A549 (cell line): ENCODE measurements at regions not wholly inside any gene's neighbourhood (a gene's known extent, or its start where the extent isn't known, plus 50 kb on each side); places are given as distances from the start of the nearest gene placed in this dataset.

Experiments used
- ATAC-seq, 2 experiments: fragments of 200-7000 bp in 1 of 2; fragments of >200 bp in 1 of 2; cut with Nextera tagmentation in 1 of 2; cut with Tn5 transposase in 1 of 2; 3 replicates each; pipeline versions ENCODE4 v1.8.0 to v1.9.1; 2018 to 2020; ENCODE audit warnings: mild to moderate bottlenecking in 1 of 2, moderate library complexity in 1 of 2
- CTCF ChIA-PET: fragments of 300-600 bp; sonication (Branson Sonifier 250); formaldehyde crosslinking; extraction: SDS; loops from one replicate; lab custom pipeline; 2021; ENCODE audit warnings: antibody characterized with exemption, inconsistent platforms; lab: Yijun Ruan, JAX
- POLR2A ChIA-PET: fragments of 350-600 bp; formaldehyde crosslinking; extraction: SDS; loops from one replicate; lab custom pipeline; 2021; ENCODE audit warnings: antibody characterized with exemption, inconsistent platforms; lab: Yijun Ruan, JAX
- DNase-seq, 2 experiments: peaks; one replicate each; pipeline versions ENCODE4 v3.0.0 to v3.0.0-alpha.2; 2011 to 2016; ENCODE audit warnings: low read depth in 1 of 2, low spot score in 1 of 2
- FAIRE-seq: peaks from 2 replicates; lab custom pipeline; 2011; peaks lifted over from hg19 to GRCh38; lab: Jason Lieb, UNC
- H3K27ac ChIP-seq, 2 experiments: fragments of >200 bp; sonication (Bioruptor Twin); formaldehyde crosslinking; 3 replicates each; pipeline ENCODE4 v1.5.1; 2016 to 2017
- H3K4me1 ChIP-seq: fragments of >200 bp; sonication (Bioruptor Twin); formaldehyde crosslinking; 3 replicates; pipeline ENCODE4 v1.6.1; 2016
- H3K4me2 ChIP-seq: fragments of >200 bp; sonication (Bioruptor Twin); formaldehyde crosslinking; 3 replicates; pipeline ENCODE4 v1.6.1; 2016
- H3K4me3 ChIP-seq: fragments of >200 bp; sonication (Bioruptor Twin); formaldehyde crosslinking; 3 replicates; pipeline ENCODE4 v1.5.1; 2016
- H3K9me3 ChIP-seq: fragments of >200 bp; sonication (Bioruptor Twin); formaldehyde crosslinking; 3 replicates; pipeline ENCODE4 v1.6.1; 2016
- BHLHE40 ChIP-seq: IDR thresholded peaks from 2 replicates; pipeline ENCODE4 v1.6.1; 2012; ENCODE audit warnings: low read depth, low read length, inconsistent platforms
- CBX8 ChIP-seq: fragments of 200-600 bp; sonication (generic); IDR thresholded peaks from 2 replicates; pipeline ENCODE4 v1.6.1; 2016
- CEBPB ChIP-seq, 2 experiments: fragments of >200 bp in 1 of 2; sonication (Bioruptor Twin) in 1 of 2; formaldehyde crosslinking in 1 of 2; IDR thresholded peaks; 2 replicates each; pipeline ENCODE4 v1.6.1; 2012 to 2016
- CHD2 ChIP-seq: fragments of 150-350 bp; IDR thresholded peaks from 2 replicates; pipeline ENCODE4 v1.6.1; 2014; ENCODE audit warnings: low read length; ENCODE audit not compliant: partially characterized antibody
- CTCF ChIP-seq: fragments of >200 bp; sonication (Bioruptor Twin); formaldehyde crosslinking; IDR thresholded peaks from 3 replicates; pipeline ENCODE4 v1.5.1; 2016
- E2F6 ChIP-seq: IDR thresholded peaks from 2 replicates; pipeline ENCODE4 v1.6.1; 2012; ENCODE audit warnings: low read depth, borderline replicate concordance
- ELK1 ChIP-seq: fragments of 150-350 bp; IDR thresholded peaks from 2 replicates; pipeline ENCODE4 v1.6.1; 2014; ENCODE audit warnings: low read depth, mild to moderate bottlenecking, low read length
- EP300 ChIP-seq, 2 experiments: fragments of >200 bp; sonication (Bioruptor Twin); formaldehyde crosslinking; IDR thresholded peaks; 2 replicates in 1 of 2; 3 replicates in 1 of 2; pipeline ENCODE4 v1.6.1; 2016 to 2017
- ESRRA ChIP-seq: fragments of 150-350 bp; IDR thresholded peaks from 2 replicates; pipeline ENCODE4 v1.6.1; 2014; ENCODE audit warnings: mild to moderate bottlenecking, low read length, borderline replicate concordance
- FOSB ChIP-seq: fragments of 250-450 bp; sonication (Bioruptor Pico); IDR thresholded peaks from 2 replicates; pipeline ENCODE4 v1.5.0; 2020; ENCODE audit warnings: mild to moderate bottlenecking, moderate library complexity
- GATA3 ChIP-seq: IDR thresholded peaks from 2 replicates; pipeline ENCODE4 v1.6.1; 2012; ENCODE audit warnings: borderline replicate concordance
- HDAC2 ChIP-seq: fragments of 200-600 bp; sonication (generic); IDR thresholded peaks from 2 replicates; pipeline ENCODE4 v1.6.1; 2016
- HES2 ChIP-seq: fragments of >200 bp; sonication (Bioruptor Twin); formaldehyde crosslinking; IDR thresholded peaks from 2 replicates; pipeline ENCODE4 v1.6.1; 2016
- HOXB13 ChIP-seq: fragments of 250-450 bp; sonication (Bioruptor Pico); IDR thresholded peaks from 2 replicates; pipeline ENCODE4 v1.5.0; 2020; ENCODE audit warnings: low read depth, mild to moderate bottlenecking, moderate library complexity
- HOXB5 ChIP-seq: fragments of 250-450 bp; sonication (Bioruptor Pico); IDR thresholded peaks from 2 replicates; pipeline ENCODE4 v1.5.0; 2020; ENCODE audit warnings: mild to moderate bottlenecking, moderate library complexity
- JUN ChIP-seq, 2 experiments: fragments of >200 bp; sonication (Bioruptor Twin); formaldehyde crosslinking; IDR thresholded peaks; 2 replicates in 1 of 2; 3 replicates in 1 of 2; pipeline ENCODE4 v1.6.1; 2016 to 2017
- KDM1A ChIP-seq: fragments of 200-600 bp; sonication (generic); IDR thresholded peaks from 2 replicates; pipeline ENCODE4 v1.6.1; 2016; ENCODE audit warnings: low read depth, mild to moderate bottlenecking
- KDM5A ChIP-seq: fragments of 200-600 bp; sonication (generic); IDR thresholded peaks from 2 replicates; pipeline ENCODE4 v1.6.1; 2016; ENCODE audit warnings: antibody characterized with exemption, mild to moderate bottlenecking
- MAX ChIP-seq: IDR thresholded peaks from 2 replicates; pipeline ENCODE4 v1.6.1; 2012
- MAZ ChIP-seq: fragments of 150-350 bp; IDR thresholded peaks from 2 replicates; pipeline ENCODE4 v1.6.1; 2014; ENCODE audit warnings: antibody characterized with exemption, low read depth, low read length, borderline replicate concordance
- NFE2L2 ChIP-seq: fragments of 150-350 bp; conservative IDR thresholded peaks from 2 replicates; pipeline ENCODE4 v1.6.1; 2014; ENCODE audit warnings: low read length
- PHF8 ChIP-seq: fragments of 200-600 bp; sonication (generic); IDR thresholded peaks from 2 replicates; pipeline ENCODE4 v1.6.1; 2016; ENCODE audit warnings: low read depth, mild to moderate bottlenecking, antibody characterized with exemption, moderate library complexity, borderline replicate concordance
- RAD21 ChIP-seq, 2 experiments: fragments of >200 bp in 1 of 2; sonication (Bioruptor Twin) in 1 of 2; formaldehyde crosslinking in 1 of 2; IDR thresholded peaks in 1 of 2; conservative IDR thresholded peaks in 1 of 2; 2 replicates in 1 of 2; 3 replicates in 1 of 2; pipeline ENCODE4 v1.6.1; 2012 to 2018; ENCODE audit warnings: inconsistent platforms in 1 of 2
- RARB ChIP-seq: fragments of 250-450 bp; sonication (Bioruptor Pico); IDR thresholded peaks from 2 replicates; pipeline ENCODE4 v1.8.0; 2021; ENCODE audit warnings: mild to moderate bottlenecking, moderate library complexity
- REST ChIP-seq: fragments of 200-600 bp; sonication (generic); IDR thresholded peaks from 2 replicates; pipeline ENCODE4 v1.6.1; 2016; ENCODE audit warnings: antibody characterized with exemption, mild to moderate bottlenecking, moderate library complexity
- ZNF302 ChIP-seq: fragments of 250-450 bp; sonication (Bioruptor Pico); IDR thresholded peaks from 2 replicates; pipeline ENCODE4 v1.9.0; 2021; ENCODE audit warnings: inconsistent platforms, mild to moderate bottlenecking, moderate library complexity
- ZSCAN20 ChIP-seq: fragments of 250-450 bp; sonication (Bioruptor Pico); IDR thresholded peaks from 2 replicates; pipeline ENCODE4 v1.8.0; 2022; ENCODE audit warnings: mild to moderate bottlenecking, moderate library complexity
- WGBS: methylation state at CpG from one replicate; pipeline ENCODE4 v1.1.6; 2017; ENCODE audit errors: missing lambda C conversion rate; 5-methylcytosine and 5-hydroxymethylcytosine counted together

- CTCF ChIA-PET: interaction anchor here (1.0 to 3.7 kb wide), 4 partner anchors 11 to 188 kb away, joined by 3 to 26 read pairs (median 3); no protein-coding TSS in a partner anchor
- TF ChIP-seq MAX: no peak
- TF ChIP-seq CHD2: no peak
- TF ChIP-seq GATA3: no peak
- TF ChIP-seq ZNF302: no peak
- no peak for TF ChIP-seq MAZ
- no peak for TF ChIP-seq HDAC2
- no peak for TF ChIP-seq CEBPB (IDR thresholded peaks at IDR 0.05)
- TF ChIP-seq KDM1A: no peak
- no peak for TF ChIP-seq NFE2L2
- TF ChIP-seq CBX8: no peak
- no peak for TF ChIP-seq FOSB (CRISPR knock-in tag)
- no peak for TF ChIP-seq JUN (IDR thresholded peaks at IDR 0.05)
- peak; percentile 28; the same call in 1 of the 3 replicates for TF ChIP-seq CTCF
- peak; percentile 20 to 49; a peak in 3 of 5 replicates for TF ChIP-seq RAD21 (conservative IDR thresholded peaks at IDR 0.05 in 1 of 2, IDR thresholded peaks at IDR 0.05 in 1 of 2)
- TF ChIP-seq BHLHE40: no peak
- TF ChIP-seq, all 56 proteins: peak for 2
- peaks cover 7% of the 10 kb centered on the region; the same call in 1 of the 3 replicates for H3K4me1 ChIP-seq
- H3K4me3 ChIP-seq: no peak overlapping the region
- ATAC-seq (no peak), FAIRE-seq (no peak), DNase-seq (no peak)
- no peak overlapping the region for H3K4me2 ChIP-seq
- POLR2A ChIA-PET: no interaction called here
- WGBS: 49% methylated on average over 8 of the region's 9 CpGs
- no peak overlapping the region for H3K27ac ChIP-seq
- peaks cover 7% of the 10 kb centered on the region; the same call in 2 of the 3 replicates for H3K9me3 ChIP-seq
These were observed 189.3 kb downstream of the DACT1 start for GRCh38 chr14:58826845-58827686.

GRCh38 chr14:58828298-58828697 is 190.5 kb downstream of the DACT1 start:
- H3K4me3 ChIP-seq: no peak overlapping the region
- peaks cover 7% of the 10 kb centered on the region; the same call in 2 of the 3 replicates for H3K9me3 ChIP-seq
- DNase-seq: no peak
- ChIA-PET CTCF (interaction anchor here (3.7 kb wide), 1 partner anchor 15 kb away, joined by 26 read pairs; no protein-coding TSS in a partner anchor), POLR2A (interaction anchor here (0.5 to 0.6 kb wide), 2 partner anchors 81 to 87 kb away, joined by 3 read pairs; no protein-coding TSS in a partner anchor)
- no peak for FAIRE-seq
- H3K27ac ChIP-seq: no peak overlapping the region
- ATAC-seq: no peak
- H3K4me1 ChIP-seq: peaks cover 7% of the 10 kb centered on the region; the same call in 1 of the 3 replicates
- 83% methylated on average over 15 of the region's 15 CpGs for whole genome bisulfite sequencing
- H3K4me2 ChIP-seq: no peak overlapping the region
- no peak for TF ChIP-seq HOXB13 (CRISPR knock-in tag)
- no peak for TF ChIP-seq ESRRA
- TF ChIP-seq E2F6: no peak
- no peak for TF ChIP-seq RARB (CRISPR knock-in tag)
- no peak for TF ChIP-seq FOSB (CRISPR knock-in tag)
- no peak for TF ChIP-seq PHF8
- TF ChIP-seq ELK1: no peak
- TF ChIP-seq JUN (IDR thresholded peaks at IDR 0.05): no peak
- no peak for TF ChIP-seq EP300 (IDR thresholded peaks at IDR 0.05)
- no peak for TF ChIP-seq ZSCAN20 (CRISPR knock-in tag)
- no peak for TF ChIP-seq CBX8
- TF ChIP-seq HES2: no peak
- TF ChIP-seq RAD21 (conservative IDR thresholded peaks at IDR 0.05 in 1 of 2, IDR thresholded peaks at IDR 0.05 in 1 of 2): no peak
- no peak for TF ChIP-seq KDM5A
- no peak for TF ChIP-seq REST
- no peak for TF ChIP-seq HOXB5 (CRISPR knock-in tag)
- TF ChIP-seq, all 56 proteins: peak for 0
